Right kidney (tissue), 1 donor: ENCODE measurements at regions not wholly inside any gene's neighbourhood (a gene's known extent, or its start where the extent isn't known, plus 50 kb on each side); places are given as distances from the start of the nearest gene placed in this dataset.

Experiments
- DNase-seq: peaks from one replicate; pipeline ENCODE4 v3.0.0-alpha.2; 2016

- DNase-seq: peak; percentile 50
These were observed 68.2 kb upstream of the SESN3 start for GRCh38 chr11:95299078-95299679.

GRCh38 chr11:95297680-95298452 is 66.9 kb upstream of the SESN3 start:
- no peak for DNase-seq

GRCh38 chr11:95296621-95297025 is 65.6 kb upstream of the SESN3 start:
- no peak for DNase-seq

- no peak for DNase-seq
These were observed 65.2 kb upstream of the SESN3 start for GRCh38 chr11:95296165-95296564.

- no peak for DNase-seq
These were observed 64.6 kb upstream of the SESN3 start for GRCh38 chr11:95295382-95296149.

- no peak for DNase-seq
These were observed 63.7 kb upstream of the SESN3 start for GRCh38 chr11:95294701-95295100.

GRCh38 chr11:95293116-95293515 is 62.1 kb upstream of the SESN3 start:
- no peak for DNase-seq

GRCh38 chr11:95291946-95292345 is 60.9 kb upstream of the SESN3 start:
- DNase-seq: no peak

- DNase-seq: no peak
These were observed 58.5 kb upstream of the SESN3 start for GRCh38 chr11:95289378-95290101.

GRCh38 chr11:95284057-95285052 is 53.4 kb upstream of the SESN3 start:
- DNase-seq: no peak

GRCh38 chr11:95283650-95284049 is 52.6 kb upstream of the SESN3 start:
- no peak for DNase-seq

- no peak for DNase-seq
These were observed 52.1 kb upstream of the SESN3 start for GRCh38 chr11:95283146-95283545.

GRCh38 chr11:95282291-95282751 is 51.3 kb upstream of the SESN3 start:
- DNase-seq: no peak
